ENCODE measurements at regions not wholly inside any gene's neighbourhood (a gene's known extent, or its start where the extent isn't known, plus 50 kb on each side); places are given as distances from the start of the nearest gene placed in this dataset.

- Histone ChIP-seq H3K27me3 (ENCODE audit: insufficient read depth, low read length) (no peaks in the 10 kb centered on the region), H4K91ac (ENCODE audit: low read depth, low read length) (no peak overlapping the region), H3K4me2 (ENCODE audit: low read length) (no peak overlapping the region), H3K4me3 (ENCODE audit: low read depth, low read length) (no peak overlapping the region), H2BK5ac (ENCODE audit: low read depth, low read length, poor library complexity) (no peak overlapping the region), H3K79me1 (ENCODE audit: low read length) (no peaks in the 10 kb centered on the region), H3K27ac (ENCODE audit: low read depth, low read length) (no peak overlapping the region), H3K9me3 (ENCODE audit: insufficient read depth, low read depth, low read length) (no peaks in the 10 kb centered on the region), H3K23ac (ENCODE audit: low read length) (no peak overlapping the region), H2BK12ac (ENCODE audit: low read length) (no peak overlapping the region), H2AFZ (ENCODE audit: insufficient read depth, low read length, poor library complexity) (no peak overlapping the region), H3K9ac (ENCODE audit: low read length) (no peak overlapping the region), H3K36me3 (ENCODE audit: control insufficient read depth in 1 of 2, insufficient read depth in 2 of 2, low read length in 2 of 2) (no peaks in the 10 kb centered on the region), H3K4ac (ENCODE audit: low read depth, low read length) (no peak overlapping the region), H2BK120ac (ENCODE audit: insufficient read depth, low read length, poor library complexity) (no peak overlapping the region), H3K14ac (ENCODE audit: low read length) (no peak overlapping the region), H4K8ac (ENCODE audit: low read depth, low read length) (no peak overlapping the region), H3K79me2 (ENCODE audit: control insufficient read depth, insufficient read depth, low read length, poor library complexity) (no peaks in the 10 kb centered on the region), H2AK5ac (ENCODE audit: low read length) (no peak overlapping the region), H4K12ac (ENCODE audit: low read depth, low read length) (no peak overlapping the region), H3K4me1 (ENCODE audit: control insufficient read depth in 1 of 2, insufficient read depth in 2 of 2, low read length in 2 of 2) (no peaks in the 10 kb centered on the region), H3K18ac (ENCODE audit: low read length) (no peak overlapping the region)
- DNase-seq, result no peak
- WGBS (ENCODE audit: extremely low coverage, insufficient coverage, insufficient read length), result no CpG with 5 or more reads among the region's 2 CpGs
These were observed 133.0 kb upstream of the FRMD6 start for GRCh38 chr14:51518711-51519110.

GRCh38 chr14:51520087-51520486, 131.6 kb upstream of the FRMD6 start:
- H2AFZ ChIP-seq (ENCODE audit: insufficient read depth, low read length, poor library complexity), result no peak overlapping the region
- H3K79me2 ChIP-seq (ENCODE audit: control insufficient read depth, insufficient read depth, low read length, poor library complexity), result no peaks in the 10 kb centered on the region
- no peaks in the 10 kb centered on the region for H3K27me3 ChIP-seq (ENCODE audit: insufficient read depth, low read length)
- no peak overlapping the region for H2AK5ac ChIP-seq (ENCODE audit: low read length)
- WGBS (ENCODE audit: extremely low coverage, insufficient coverage, insufficient read length), result no CpG with 5 or more reads among the region's 1 CpG
- H3K79me1 ChIP-seq (ENCODE audit: low read length), result no peaks in the 10 kb centered on the region
- no peak overlapping the region for H2BK120ac ChIP-seq (ENCODE audit: insufficient read depth, low read length, poor library complexity)
- no peak overlapping the region for H3K4me3 ChIP-seq (ENCODE audit: low read depth, low read length)
- no peak overlapping the region for H3K14ac ChIP-seq (ENCODE audit: low read length)
- H3K36me3 ChIP-seq (ENCODE audit: control insufficient read depth in 1 of 2, insufficient read depth in 2 of 2, low read length in 2 of 2), result no peaks in the 10 kb centered on the region
- no peak overlapping the region for H3K4ac ChIP-seq (ENCODE audit: low read depth, low read length)
- H3K4me1 ChIP-seq (ENCODE audit: control insufficient read depth in 1 of 2, insufficient read depth in 2 of 2, low read length in 2 of 2), result no peaks in the 10 kb centered on the region
- H2BK5ac ChIP-seq (ENCODE audit: low read depth, low read length, poor library complexity), result no peak overlapping the region
- no peak overlapping the region for H3K9ac ChIP-seq (ENCODE audit: low read length)
- DNase-seq, result no peak
- no peak overlapping the region for H3K27ac ChIP-seq (ENCODE audit: low read depth, low read length)
- H4K12ac ChIP-seq (ENCODE audit: low read depth, low read length), result no peak overlapping the region
- no peak overlapping the region for H3K23ac ChIP-seq (ENCODE audit: low read length)
- H3K9me3 ChIP-seq (ENCODE audit: insufficient read depth, low read depth, low read length), result no peaks in the 10 kb centered on the region
- no peak overlapping the region for H3K18ac ChIP-seq (ENCODE audit: low read length)
- H4K8ac ChIP-seq (ENCODE audit: low read depth, low read length), result no peak overlapping the region
- H4K91ac ChIP-seq (ENCODE audit: low read depth, low read length), result no peak overlapping the region
- no peak overlapping the region for H2BK12ac ChIP-seq (ENCODE audit: low read length)
- H3K4me2 ChIP-seq (ENCODE audit: low read length), result no peak overlapping the region

- H3K9ac ChIP-seq (ENCODE audit: low read length), result no peak overlapping the region
These were observed 129.9 kb upstream of the FRMD6 start for GRCh38 chr14:51521764-51522163.

GRCh38 chr14:51523243-51523642, 128.5 kb upstream of the FRMD6 start:
- no peak overlapping the region for H2BK12ac ChIP-seq (ENCODE audit: low read length)
- no peak for DNase-seq
- H3K4me1 ChIP-seq (ENCODE audit: control insufficient read depth in 1 of 2, insufficient read depth in 2 of 2, low read length in 2 of 2), result peaks cover 0 to 5% of the 10 kb centered on the region in 2 experiments
- no peak overlapping the region for H4K12ac ChIP-seq (ENCODE audit: low read depth, low read length)
- H4K91ac ChIP-seq (ENCODE audit: low read depth, low read length), result no peak overlapping the region
- H3K9ac ChIP-seq (ENCODE audit: low read length), result no peak overlapping the region
- no peak overlapping the region for H3K23ac ChIP-seq (ENCODE audit: low read length)
- no peak overlapping the region for H3K4me2 ChIP-seq (ENCODE audit: low read length)
- H3K79me1 ChIP-seq (ENCODE audit: low read length), result no peaks in the 10 kb centered on the region
- H2AK5ac ChIP-seq (ENCODE audit: low read length), result no peak overlapping the region
- no CpG with 5 or more reads among the region's 4 CpGs for WGBS (ENCODE audit: extremely low coverage, insufficient coverage, insufficient read length)
- H3K4ac ChIP-seq (ENCODE audit: low read depth, low read length), result no peak overlapping the region
- no peaks in the 10 kb centered on the region for H3K36me3 ChIP-seq (ENCODE audit: control insufficient read depth in 1 of 2, insufficient read depth in 2 of 2, low read length in 2 of 2)
- H2BK120ac ChIP-seq (ENCODE audit: insufficient read depth, low read length, poor library complexity), result no peak overlapping the region
- no peak overlapping the region for H3K27ac ChIP-seq (ENCODE audit: low read depth, low read length)
- H2BK5ac ChIP-seq (ENCODE audit: low read depth, low read length, poor library complexity), result no peak overlapping the region
- no peaks in the 10 kb centered on the region for H3K9me3 ChIP-seq (ENCODE audit: insufficient read depth, low read depth, low read length)
- H3K4me3 ChIP-seq (ENCODE audit: low read depth, low read length), result no peak overlapping the region
- H3K14ac ChIP-seq (ENCODE audit: low read length), result no peak overlapping the region
- no peak overlapping the region for H3K18ac ChIP-seq (ENCODE audit: low read length)
- no peaks in the 10 kb centered on the region for H3K27me3 ChIP-seq (ENCODE audit: insufficient read depth, low read length)
- no peaks in the 10 kb centered on the region for H3K79me2 ChIP-seq (ENCODE audit: control insufficient read depth, insufficient read depth, low read length, poor library complexity)
- no peak overlapping the region for H4K8ac ChIP-seq (ENCODE audit: low read depth, low read length)
- H2AFZ ChIP-seq (ENCODE audit: insufficient read depth, low read length, poor library complexity), result no peak overlapping the region

More at GRCh38 chr14:51521764-51522163, 129.9 kb upstream of the FRMD6 start:
- Histone ChIP-seq H2AK5ac (ENCODE audit: low read length) (no peak overlapping the region), H3K23ac (ENCODE audit: low read length) (no peak overlapping the region), H2BK120ac (ENCODE audit: insufficient read depth, low read length, poor library complexity) (no peak overlapping the region), H4K91ac (ENCODE audit: low read depth, low read length) (no peak overlapping the region), H3K4ac (ENCODE audit: low read depth, low read length) (no peak overlapping the region), H3K18ac (ENCODE audit: low read length) (no peak overlapping the region), H3K9me3 (ENCODE audit: insufficient read depth, low read depth, low read length) (no peaks in the 10 kb centered on the region), H2BK5ac (ENCODE audit: low read depth, low read length, poor library complexity) (no peak overlapping the region), H3K4me1 (ENCODE audit: control insufficient read depth in 1 of 2, insufficient read depth in 2 of 2, low read length in 2 of 2) (peaks cover 0 to 5% of the 10 kb centered on the region in 2 experiments), H2AFZ (ENCODE audit: insufficient read depth, low read length, poor library complexity) (no peak overlapping the region), H3K27me3 (ENCODE audit: insufficient read depth, low read length) (no peaks in the 10 kb centered on the region), H3K27ac (ENCODE audit: low read depth, low read length) (no peak overlapping the region), H3K4me3 (ENCODE audit: low read depth, low read length) (no peak overlapping the region), H3K79me1 (ENCODE audit: low read length) (no peaks in the 10 kb centered on the region), H4K12ac (ENCODE audit: low read depth, low read length) (no peak overlapping the region), H4K8ac (ENCODE audit: low read depth, low read length) (no peak overlapping the region), H2BK12ac (ENCODE audit: low read length) (no peak overlapping the region), H3K79me2 (ENCODE audit: control insufficient read depth, insufficient read depth, low read length, poor library complexity) (no peaks in the 10 kb centered on the region), H3K14ac (ENCODE audit: low read length) (no peak overlapping the region), H3K36me3 (ENCODE audit: control insufficient read depth in 1 of 2, insufficient read depth in 2 of 2, low read length in 2 of 2) (no peaks in the 10 kb centered on the region), H3K4me2 (ENCODE audit: low read length) (no peak overlapping the region)
- no peak for DNase-seq

Data from trophoblast cell (in vitro differentiated cells and primary cell).